SK-MEL-5 (cell line): ENCODE measurements at regions not wholly inside any gene's neighbourhood (a gene's known extent, or its start where the extent isn't known, plus 50 kb on each side); places are given as distances from the start of the nearest gene placed in this dataset.

Experiments used
- DNase-seq: peaks from one replicate; pipeline ENCODE4 v3.0.0-alpha.2; 2016; ENCODE audit warnings: low read depth, low spot score
- in situ Hi-C: cut with HindIII; loops from 2 replicates; pipeline ENCODE4 v1.10.0; 2016; ENCODE audit warnings: low sequenced_read_pairs, high pct_unique_total_duplicates, low pct_unique_long_range_greater_than_20kb

DNA sequence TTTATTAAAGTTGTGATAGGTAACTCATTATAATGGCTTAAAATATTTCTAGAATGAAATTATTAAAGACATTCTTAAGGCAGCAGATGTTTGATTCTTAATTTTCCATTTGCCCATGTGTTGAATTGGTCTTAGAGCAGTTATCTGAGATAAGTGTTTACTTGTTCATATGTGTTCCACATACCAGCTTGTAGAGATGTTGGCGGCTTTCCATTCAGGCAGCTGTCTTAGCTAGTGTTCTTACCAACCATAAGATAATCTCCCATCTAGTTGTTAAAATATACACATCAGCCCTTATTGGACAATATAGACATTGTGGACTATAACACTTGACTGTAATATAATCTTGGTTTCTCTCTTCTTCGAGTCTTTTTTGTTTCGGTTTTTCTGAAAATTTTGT is 1372.9 kb upstream of the ADGRL2 start:
- in situ Hi-C loops: no loop called here
- no peak for DNase-seq

GRCh38 chr1:80424249-80424648 is 1376.5 kb upstream of the ADGRL2 start:
- in situ Hi-C loops: no loop called here
- DNase-seq: no peak

DNA sequence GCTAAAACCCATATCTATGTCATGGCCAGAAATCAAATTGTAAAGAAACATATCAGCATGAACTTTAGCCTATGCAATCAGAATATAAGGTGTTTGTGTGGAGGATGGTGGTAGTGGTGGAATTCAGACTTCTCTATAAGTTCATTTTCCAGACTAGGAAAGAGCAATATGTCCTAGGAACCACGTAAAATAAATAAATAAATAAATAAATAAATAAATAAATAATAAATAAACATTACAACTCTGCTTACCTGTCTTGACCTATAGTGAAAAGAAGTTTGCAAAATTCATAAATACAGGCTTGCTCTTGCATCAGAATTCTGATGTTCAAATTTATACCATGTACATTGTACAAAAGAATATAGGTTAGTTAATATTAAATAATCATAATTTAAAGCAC is 1382.6 kb upstream of the ADGRL2 start:
- DNase-seq: no peak
- in situ Hi-C loops: no loop called here

DNA sequence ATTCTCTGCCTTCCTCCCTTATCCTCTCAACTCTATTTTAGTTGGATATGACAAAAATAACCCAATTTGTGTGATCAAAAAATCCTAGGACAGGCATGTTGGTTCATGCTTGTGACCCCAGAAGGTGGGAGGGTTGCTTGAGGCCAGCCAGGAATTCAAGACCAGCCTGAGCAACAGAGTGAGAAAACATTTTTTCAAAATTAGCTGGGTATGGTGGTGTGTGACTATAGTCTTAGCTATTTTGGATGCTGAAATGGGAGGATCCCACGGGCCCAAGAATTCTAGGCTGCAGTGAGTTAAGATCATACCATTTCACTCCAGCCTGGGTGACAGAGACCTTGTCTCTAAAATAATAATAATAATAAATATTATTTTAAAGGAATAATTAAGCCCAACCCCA is 1383.1 kb upstream of the ADGRL2 start:
- no peak for DNase-seq
- in situ Hi-C loops: no loop called here

- no peak for DNase-seq
- in situ Hi-C loops: no loop called here
Measured at GRCh38 chr1:80413969-80414368, 1386.8 kb upstream of the ADGRL2 start.

- in situ Hi-C loops: no loop called here
- DNase-seq: no peak
Measured at GRCh38 chr1:80410233-80410632, 1390.5 kb upstream of the ADGRL2 start.

DNA sequence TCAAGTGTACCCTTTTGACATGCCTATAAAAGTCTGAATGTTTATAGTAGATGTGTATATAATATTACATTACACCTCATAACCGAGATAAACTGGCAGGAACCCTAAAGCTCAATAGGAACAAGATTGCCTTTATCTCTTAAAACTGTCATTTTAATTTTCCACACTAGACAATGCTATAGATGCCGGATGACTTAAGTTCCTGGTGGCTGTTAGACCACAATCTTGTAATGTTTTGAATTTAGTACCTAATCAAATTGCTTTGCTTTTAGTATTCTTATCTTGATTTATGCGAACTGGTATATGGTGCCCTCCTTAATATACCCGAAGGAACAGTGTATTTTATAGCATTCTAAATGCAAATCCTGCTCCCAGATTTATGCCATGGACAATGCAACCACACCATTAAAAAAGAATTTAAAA is 1397.0 kb upstream of the ADGRL4 start:
- DNase-seq: no peak
- in situ Hi-C loops: no loop called here

DNA sequence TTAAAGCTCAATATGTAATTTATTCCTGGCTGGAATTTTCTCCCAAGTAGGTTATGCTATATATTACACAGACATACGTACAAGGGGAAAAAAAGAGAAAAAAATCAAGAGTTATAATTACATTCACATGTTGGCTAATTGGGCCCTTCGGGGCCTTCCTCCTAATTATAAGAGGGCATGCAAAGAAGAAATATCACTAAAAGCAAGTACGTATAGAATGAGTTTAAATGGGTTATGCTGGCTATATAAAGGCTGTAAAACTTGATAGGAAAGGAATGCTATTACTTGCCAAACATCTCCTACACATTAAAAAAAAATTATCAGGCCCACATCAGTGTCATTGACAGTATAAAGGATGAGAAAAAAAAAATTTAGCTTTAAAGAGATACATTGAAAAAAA is 1396.1 kb upstream of the ADGRL4 start:
- in situ Hi-C loops: no loop called here
- DNase-seq: no peak

GRCh38 chr1:80401757-80402156 is 1395.2 kb upstream of the ADGRL4 start:
- in situ Hi-C loops: no loop called here

DNA sequence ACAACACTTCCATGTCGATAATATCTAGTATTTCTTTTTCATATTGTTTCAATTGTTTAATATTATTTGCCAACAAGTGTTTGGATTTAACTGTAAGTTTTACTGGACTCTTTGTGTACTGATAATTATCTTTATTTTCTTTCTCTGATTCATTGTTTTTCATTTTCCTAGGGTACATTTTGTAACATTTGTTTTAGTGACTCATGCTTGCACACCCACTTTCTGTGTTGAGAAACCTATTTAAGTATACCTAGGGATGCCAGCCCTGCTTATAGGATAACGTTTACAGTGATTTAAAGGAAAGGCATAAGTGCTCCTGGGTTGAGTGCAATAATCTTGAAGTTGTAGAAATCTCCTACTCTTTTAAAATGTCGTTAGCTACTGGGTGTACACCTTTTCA is 1386.0 kb upstream of the ADGRL4 start:
- DNase-seq: no peak
- in situ Hi-C loops: no loop called here

More at GRCh38 chr1:80401757-80402156, 1395.2 kb upstream of the ADGRL4 start:
- DNase-seq: no peak

DNA sequence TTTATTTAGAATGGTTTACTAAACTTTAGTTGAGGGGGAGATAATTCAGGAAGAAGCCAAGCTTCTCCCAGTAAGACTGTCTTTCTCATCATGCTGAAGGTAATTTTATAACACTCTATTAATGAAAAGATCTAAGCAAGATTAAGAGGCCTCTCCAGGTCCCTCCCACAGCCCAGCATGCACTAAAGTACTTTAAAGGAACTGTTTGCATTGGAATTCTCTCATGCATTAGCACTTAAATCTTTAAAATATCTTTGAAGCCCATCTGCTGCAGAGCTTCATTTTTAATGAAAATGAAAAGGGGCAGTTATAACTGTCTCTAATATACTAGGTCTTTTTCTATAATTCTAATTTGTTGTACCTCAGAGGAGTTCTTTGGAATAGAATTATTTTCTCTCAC is 1379.1 kb upstream of the ADGRL4 start:
- no peak for DNase-seq
- in situ Hi-C loops: no loop called here

GRCh38 chr1:80384959-80385358 is 1378.4 kb upstream of the ADGRL4 start:
- in situ Hi-C loops: no loop called here
- no peak for DNase-seq

GRCh38 chr1:80384083-80384830 is 1377.7 kb upstream of the ADGRL4 start:
- in situ Hi-C loops: no loop called here

DNA sequence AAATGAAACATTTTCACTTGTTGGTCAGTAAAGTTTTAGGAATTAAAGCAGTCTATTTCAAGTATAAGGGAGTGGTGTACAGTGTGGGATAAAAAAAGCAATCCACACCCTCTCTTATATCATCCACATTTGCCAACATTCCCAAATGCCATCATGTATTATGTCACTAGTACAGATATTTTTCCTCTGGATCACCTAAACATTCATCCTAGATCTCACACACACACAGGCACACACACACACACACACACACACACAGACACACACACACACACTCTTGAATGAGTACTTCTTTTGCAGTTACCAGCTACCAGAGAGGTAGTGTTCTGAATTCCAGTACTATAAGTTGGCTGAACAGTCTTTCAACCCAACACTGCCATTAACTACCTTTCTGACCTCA is 1369.1 kb upstream of the ADGRL4 start:
- in situ Hi-C loops: no loop called here
- DNase-seq: no peak

More at GRCh38 chr1:80384083-80384830, 1377.7 kb upstream of the ADGRL4 start:
- no peak for DNase-seq

GRCh38 chr1:80375109-80375508 is 1368.6 kb upstream of the ADGRL4 start:
- no peak for DNase-seq
- in situ Hi-C loops: no loop called here

GRCh38 chr1:80369780-80370179 is 1363.2 kb upstream of the ADGRL4 start:
- in situ Hi-C loops: no loop called here
- DNase-seq: no peak

DNA sequence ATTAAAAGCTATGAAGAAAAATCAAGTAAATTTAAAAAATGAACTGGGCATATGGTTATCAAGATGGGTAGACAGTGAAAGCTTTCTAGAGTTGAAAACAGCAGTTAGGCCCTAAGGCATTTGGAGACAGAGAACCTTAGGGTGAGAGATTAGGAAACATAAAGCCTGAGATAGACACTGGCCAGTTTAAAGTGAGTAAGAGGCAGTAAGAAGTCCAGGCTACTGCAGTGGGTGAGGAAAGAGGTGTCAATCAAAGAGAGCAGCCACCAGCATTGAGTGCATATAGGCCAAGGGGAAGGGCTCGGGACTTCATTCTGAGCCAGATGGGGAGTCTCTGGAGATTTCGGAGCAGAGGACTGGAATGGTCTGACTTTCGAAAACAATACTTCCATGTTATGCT is 1360.5 kb upstream of the ADGRL4 start:
- in situ Hi-C loops: no loop called here
- no peak for DNase-seq

DNA sequence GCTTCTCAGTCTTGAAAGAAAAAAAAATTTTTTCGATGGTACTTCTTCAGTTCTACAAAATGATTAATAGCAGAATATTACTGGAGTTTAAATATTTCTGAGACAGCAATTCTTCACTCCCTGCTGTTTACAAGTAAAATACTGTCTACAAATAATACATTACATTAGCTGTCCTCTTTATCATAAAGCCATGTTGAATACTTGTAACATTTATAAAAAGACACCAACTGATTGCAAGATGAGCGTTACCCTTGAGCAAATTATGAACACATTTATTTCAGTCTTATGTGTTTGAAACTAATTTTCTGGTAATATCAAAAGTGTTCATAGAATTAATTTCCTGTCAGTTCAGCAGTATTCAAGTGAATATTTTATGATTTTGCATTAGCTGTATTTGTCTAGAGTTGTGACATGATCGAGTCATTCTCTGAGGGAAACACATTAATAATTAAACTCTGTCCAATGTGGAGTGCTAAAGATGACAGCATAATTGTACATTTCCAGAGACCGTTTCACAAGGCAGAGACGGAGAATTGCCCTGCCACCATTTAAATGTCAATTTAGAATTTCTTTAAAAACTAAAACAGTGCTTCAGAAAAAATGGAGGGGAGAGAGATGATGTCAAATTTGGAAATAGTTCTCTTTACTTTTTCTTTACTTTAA is 1359.0 kb upstream of the ADGRL4 start:
- no peak for DNase-seq
- in situ Hi-C loops: no loop called here
